Kidney epithelial cell (primary cell): ENCODE measurements at regions not wholly inside any gene's neighbourhood (a gene's known extent, or its start where the extent isn't known, plus 50 kb on each side); places are given as distances from the start of the nearest gene placed in this dataset.

ENCODE experiments used
- DNase-seq: peaks from one replicate; pipeline ENCODE4 v3.0.0-alpha.2; 2010; ENCODE audit warnings: low read depth
- H3K27me3 ChIP-seq: 2 replicates; pipeline ENCODE4 v1.6.0; 2011; ENCODE audit warnings: low read length; ENCODE audit not compliant: control insufficient read depth, insufficient read depth
- H3K36me3 ChIP-seq: 2 replicates; pipeline ENCODE4 v1.5.1; 2011; ENCODE audit warnings: low read length; ENCODE audit not compliant: control insufficient read depth, insufficient read depth
- H3K4me3 ChIP-seq: 2 replicates; pipeline ENCODE4 v1.5.1; 2011; ENCODE audit warnings: low read depth, mild to moderate bottlenecking, control low read depth, low read length
- CTCF ChIP-seq: IDR thresholded peaks from 2 replicates; pipeline ENCODE4 v1.5.1; 2011; ENCODE audit warnings: mild to moderate bottlenecking, moderate library complexity, low read length, control low read depth, inconsistent platforms; ENCODE audit not compliant: insufficient read depth, poor library complexity, severe bottlenecking

- no peak for TF ChIP-seq CTCF
- DNase-seq: no peak
- no peak overlapping the region for H3K4me3 ChIP-seq
- H3K27me3 ChIP-seq: no peaks in the 10 kb centered on the region
- H3K36me3 ChIP-seq: no peaks in the 10 kb centered on the region
These were observed 653.3 kb upstream of the PKDCC start for GRCh38 chr2:41394541-41394940.

DNA sequence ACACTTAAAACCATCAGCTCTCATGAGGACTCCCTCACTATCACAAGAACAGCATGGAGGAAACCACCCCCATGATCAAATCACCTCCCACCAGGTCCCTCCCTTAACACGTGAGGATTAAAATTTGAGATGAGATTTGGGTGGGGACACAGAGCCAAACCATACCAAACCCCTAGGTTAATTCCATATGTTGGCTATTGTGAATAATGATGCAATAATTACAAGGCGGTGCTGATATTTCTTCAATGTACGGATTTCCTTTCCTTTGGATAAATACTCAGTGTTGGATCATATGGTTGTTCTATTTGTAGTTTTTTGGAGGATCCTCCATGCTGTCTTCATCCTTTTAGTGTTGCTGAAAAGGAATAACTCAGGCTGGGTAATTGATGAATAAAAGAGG is 652.1 kb upstream of the PKDCC start:
- no peak for TF ChIP-seq CTCF
- no peaks in the 10 kb centered on the region for H3K27me3 ChIP-seq

DNA sequence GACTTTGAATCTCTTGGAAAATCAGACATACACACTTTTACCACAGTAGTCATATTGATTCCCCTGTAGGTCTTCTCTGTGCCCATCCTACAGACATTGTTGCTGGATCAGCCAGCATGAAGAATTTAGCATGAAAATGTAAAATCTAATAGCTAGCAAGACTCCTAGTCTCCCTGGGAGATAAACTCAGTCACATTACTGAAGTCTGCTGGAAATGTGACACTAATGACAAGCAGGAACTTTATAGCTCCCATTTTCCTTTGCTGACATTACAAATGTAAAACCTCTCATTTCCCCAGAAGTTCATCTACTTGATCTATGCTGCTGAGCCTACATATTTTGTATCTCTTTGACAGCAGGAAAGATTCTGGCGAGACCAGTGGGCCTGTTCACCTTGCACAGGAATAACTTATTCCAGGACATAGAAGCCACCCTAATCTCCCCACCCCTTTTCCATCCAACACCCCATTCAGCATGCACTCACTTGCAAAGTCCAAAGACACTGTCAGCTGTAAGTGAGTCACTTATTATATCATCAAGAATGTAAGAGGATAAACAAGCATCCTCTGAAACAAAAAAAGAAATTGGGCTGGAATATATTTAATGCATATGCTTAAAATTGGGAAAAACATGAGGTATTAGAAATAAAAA is 648.3 kb upstream of the PKDCC start:
- H3K36me3 ChIP-seq: no peaks in the 10 kb centered on the region
- no peak for DNase-seq
- no peak for TF ChIP-seq CTCF
- H3K27me3 ChIP-seq: no peaks in the 10 kb centered on the region
- no peak overlapping the region for H3K4me3 ChIP-seq

More for the DNA sequence above, 652.1 kb upstream of the PKDCC start:
- DNase-seq: no peak
- Histone ChIP-seq H3K4me3 (no peak overlapping the region), H3K36me3 (no peaks in the 10 kb centered on the region)

DNA sequence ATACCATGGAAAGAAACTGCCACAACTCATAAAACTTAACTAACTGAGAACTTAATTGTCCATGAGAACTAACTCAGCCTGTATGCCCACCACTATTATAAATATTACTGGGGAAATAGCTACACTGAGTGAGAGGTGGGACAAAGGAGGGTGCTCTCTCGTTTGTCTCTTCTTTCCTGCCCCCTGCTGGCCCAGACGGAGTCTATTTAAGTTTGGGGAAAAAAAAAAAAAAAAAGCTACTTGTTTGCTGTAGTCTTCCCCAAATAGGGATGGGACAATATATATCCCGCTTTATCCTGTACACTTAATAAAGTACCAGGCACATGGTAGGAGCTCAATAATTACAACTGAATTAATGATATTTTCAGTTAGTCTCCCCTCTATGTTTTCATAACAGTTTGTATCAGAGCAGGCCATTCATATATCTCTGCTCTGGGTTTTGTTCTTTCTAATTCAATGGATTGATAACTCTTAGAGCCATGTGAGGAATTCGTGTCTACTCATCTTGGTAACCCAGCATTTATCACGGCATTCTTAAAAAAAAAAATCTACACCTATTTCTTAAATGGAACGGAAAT is 647.6 kb upstream of the PKDCC start:
- no peaks in the 10 kb centered on the region for H3K36me3 ChIP-seq
- no peaks in the 10 kb centered on the region for H3K27me3 ChIP-seq
- H3K4me3 ChIP-seq: no peak overlapping the region
- DNase-seq: no peak
- peak; percentile 46 for TF ChIP-seq CTCF

DNA sequence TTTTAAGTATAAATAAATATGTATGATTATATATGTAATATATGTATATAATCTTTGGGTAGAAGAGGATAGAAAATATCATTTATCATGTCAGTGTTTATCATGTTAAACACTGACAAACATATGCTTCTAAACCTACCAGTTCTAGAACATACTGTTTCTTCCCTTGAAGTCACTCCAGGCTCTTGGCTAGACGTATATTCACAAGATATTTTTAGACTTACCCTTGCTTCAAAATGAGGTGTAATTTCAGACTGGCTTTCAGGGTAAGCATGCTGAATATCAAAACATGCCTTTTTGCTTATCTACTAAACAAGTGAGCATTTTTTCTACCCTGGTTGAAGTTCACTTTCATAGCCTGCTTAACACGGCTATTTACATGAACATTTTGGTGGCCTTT is 642.4 kb upstream of the PKDCC start:
- Histone ChIP-seq H3K36me3 (no peaks in the 10 kb centered on the region), H3K4me3 (no peak overlapping the region), H3K27me3 (no peaks in the 10 kb centered on the region)
- DNase-seq: no peak
- TF ChIP-seq CTCF: no peak

GRCh38 chr2:41409328-41409727 is 638.5 kb upstream of the PKDCC start:
- H3K4me3 ChIP-seq: no peak overlapping the region
- H3K36me3 ChIP-seq: no peaks in the 10 kb centered on the region
- H3K27me3 ChIP-seq: no peaks in the 10 kb centered on the region
- TF ChIP-seq CTCF: no peak
- DNase-seq: no peak
